Breast epithelium (tissue), 3 donors: ENCODE measurements at regions not wholly inside any gene's neighbourhood (a gene's known extent, or its start where the extent isn't known, plus 50 kb on each side); places are given as distances from the start of the nearest gene placed in this dataset.

Experiments
- POLR2AphosphoS5 ChIP-seq, 3 donors: sonication (generic); formaldehyde crosslinking; IDR thresholded peaks; one replicate each; pipeline ENCODE4 v1.6.1; 2017; ENCODE audit warnings: antibody characterized with exemption in 3 of 3
- TF ChIP-seq, protein P1 (sequence below), 3 donors: fragments of 450-650 bp; IDR thresholded peaks; one replicate each; pipeline ENCODE4 v1.5.1; 2016 to 2017; ENCODE audit warnings: antibody characterized with exemption in 3 of 3, mild to moderate bottlenecking in 3 of 3, moderate library complexity in 3 of 3

DNA sequence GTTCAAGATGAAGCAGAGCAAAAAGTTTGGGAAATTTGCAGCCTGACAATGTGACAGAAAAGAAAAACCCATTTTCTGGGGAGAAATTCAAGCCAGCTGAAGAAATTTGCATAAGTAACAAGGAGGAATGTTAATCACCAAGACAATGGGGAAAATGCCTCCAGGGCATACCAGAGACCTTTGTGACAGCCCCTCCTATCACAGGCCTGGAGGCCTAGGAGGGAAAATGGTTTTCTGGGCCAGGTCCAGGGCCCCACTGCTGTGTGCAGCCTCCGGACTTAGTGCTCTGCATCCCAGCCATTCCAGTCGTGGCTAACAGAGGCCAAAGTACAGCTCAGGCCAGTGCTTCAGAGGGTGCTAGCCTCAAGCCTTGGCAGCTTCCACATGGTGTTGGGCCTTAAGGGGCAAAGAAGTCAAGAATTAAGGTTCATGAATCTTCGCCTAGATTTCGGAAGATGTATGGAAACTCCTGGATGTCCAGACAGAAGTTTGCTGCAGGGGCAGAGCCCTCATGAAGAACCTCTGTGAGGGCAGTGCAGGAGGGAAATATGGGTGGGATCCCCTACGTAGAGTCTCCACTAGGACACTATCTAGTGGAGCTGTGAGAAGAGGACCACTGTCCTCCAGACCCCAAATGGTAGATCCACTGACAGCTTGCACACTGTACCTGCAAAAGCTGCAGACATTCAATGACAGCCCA is 314.1 kb upstream of the TRIB2 start:
- TF ChIP-seq, protein P1, sequence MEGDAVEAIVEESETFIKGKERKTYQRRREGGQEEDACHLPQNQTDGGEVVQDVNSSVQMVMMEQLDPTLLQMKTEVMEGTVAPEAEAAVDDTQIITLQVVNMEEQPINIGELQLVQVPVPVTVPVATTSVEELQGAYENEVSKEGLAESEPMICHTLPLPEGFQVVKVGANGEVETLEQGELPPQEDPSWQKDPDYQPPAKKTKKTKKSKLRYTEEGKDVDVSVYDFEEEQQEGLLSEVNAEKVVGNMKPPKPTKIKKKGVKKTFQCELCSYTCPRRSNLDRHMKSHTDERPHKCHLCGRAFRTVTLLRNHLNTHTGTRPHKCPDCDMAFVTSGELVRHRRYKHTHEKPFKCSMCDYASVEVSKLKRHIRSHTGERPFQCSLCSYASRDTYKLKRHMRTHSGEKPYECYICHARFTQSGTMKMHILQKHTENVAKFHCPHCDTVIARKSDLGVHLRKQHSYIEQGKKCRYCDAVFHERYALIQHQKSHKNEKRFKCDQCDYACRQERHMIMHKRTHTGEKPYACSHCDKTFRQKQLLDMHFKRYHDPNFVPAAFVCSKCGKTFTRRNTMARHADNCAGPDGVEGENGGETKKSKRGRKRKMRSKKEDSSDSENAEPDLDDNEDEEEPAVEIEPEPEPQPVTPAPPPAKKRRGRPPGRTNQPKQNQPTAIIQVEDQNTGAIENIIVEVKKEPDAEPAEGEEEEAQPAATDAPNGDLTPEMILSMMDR (IDR thresholded peaks at IDR 0.05) = no peak
- TF ChIP-seq POLR2AphosphoS5 (IDR thresholded peaks at IDR 0.05) = no peak
